ENCODE measurements at regions not wholly inside any gene's neighbourhood (a gene's known extent, or its start where the extent isn't known, plus 50 kb on each side); places are given as distances from the start of the nearest gene placed in this dataset.

DNA sequence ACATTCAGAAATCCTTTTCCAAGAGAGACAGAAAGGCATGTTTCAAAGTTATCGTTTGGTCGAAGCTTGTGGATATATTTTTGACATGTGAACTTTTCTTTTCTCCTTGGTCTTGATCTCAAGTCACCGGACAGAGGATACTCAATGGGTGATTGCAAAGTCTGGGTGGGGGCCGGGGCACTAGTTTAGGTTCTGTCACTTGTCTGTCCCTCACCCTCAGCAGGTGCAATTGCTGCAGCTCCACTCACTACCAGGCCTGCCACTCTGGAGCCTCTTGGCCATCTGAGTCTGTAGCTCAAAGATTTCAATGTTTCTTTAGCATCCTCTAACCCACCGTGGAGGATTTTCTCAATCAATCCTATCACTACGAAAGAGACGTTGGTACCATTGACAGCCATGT is 246.0 kb upstream of the C1orf174 start:
- TF ChIP-seq, protein P1, sequence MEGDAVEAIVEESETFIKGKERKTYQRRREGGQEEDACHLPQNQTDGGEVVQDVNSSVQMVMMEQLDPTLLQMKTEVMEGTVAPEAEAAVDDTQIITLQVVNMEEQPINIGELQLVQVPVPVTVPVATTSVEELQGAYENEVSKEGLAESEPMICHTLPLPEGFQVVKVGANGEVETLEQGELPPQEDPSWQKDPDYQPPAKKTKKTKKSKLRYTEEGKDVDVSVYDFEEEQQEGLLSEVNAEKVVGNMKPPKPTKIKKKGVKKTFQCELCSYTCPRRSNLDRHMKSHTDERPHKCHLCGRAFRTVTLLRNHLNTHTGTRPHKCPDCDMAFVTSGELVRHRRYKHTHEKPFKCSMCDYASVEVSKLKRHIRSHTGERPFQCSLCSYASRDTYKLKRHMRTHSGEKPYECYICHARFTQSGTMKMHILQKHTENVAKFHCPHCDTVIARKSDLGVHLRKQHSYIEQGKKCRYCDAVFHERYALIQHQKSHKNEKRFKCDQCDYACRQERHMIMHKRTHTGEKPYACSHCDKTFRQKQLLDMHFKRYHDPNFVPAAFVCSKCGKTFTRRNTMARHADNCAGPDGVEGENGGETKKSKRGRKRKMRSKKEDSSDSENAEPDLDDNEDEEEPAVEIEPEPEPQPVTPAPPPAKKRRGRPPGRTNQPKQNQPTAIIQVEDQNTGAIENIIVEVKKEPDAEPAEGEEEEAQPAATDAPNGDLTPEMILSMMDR (IDR thresholded peaks at IDR 0.05; ENCODE audit: insufficient read depth, low read depth, low read length), result no peak
- TF ChIP-seq EZH2 (IDR thresholded peaks at IDR 0.05; ENCODE audit: insufficient read depth, low read length), result no peak
